ENCODE measurements at regions not wholly inside any gene's neighbourhood (a gene's known extent, or its start where the extent isn't known, plus 50 kb on each side); places are given as distances from the start of the nearest gene placed in this dataset.

GRCh38 chr1:232404981-232405731 lies 224.8 kb downstream of the SIPA1L2 start:
- no peak overlapping the region for H3K4me2 ChIP-seq
- H3K79me2 ChIP-seq (ENCODE audit: insufficient read depth, low read depth), result no peaks in the 10 kb centered on the region
- H3K27ac ChIP-seq, result no peak overlapping the region
- no peak overlapping the region for H2AFZ ChIP-seq (ENCODE audit: low read depth)
- TF ChIP-seq CTCF (conservative IDR thresholded peaks at IDR 0.05; ENCODE audit: low read depth, low read length), result no peak
- no peaks in the 10 kb centered on the region for H3K27me3 ChIP-seq (ENCODE audit: insufficient read depth, low read depth)
- no peak overlapping the region for H3K9ac ChIP-seq
- H4K20me1 ChIP-seq (ENCODE audit: insufficient read depth), result no peaks in the 10 kb centered on the region
- H3K36me3 ChIP-seq (ENCODE audit: insufficient read depth), result no peaks in the 10 kb centered on the region
- H3K4me1 ChIP-seq (ENCODE audit: low read depth, poor library complexity, severe bottlenecking), result no peaks in the 10 kb centered on the region
- H3K4me3 ChIP-seq (IDR thresholded peaks at IDR 0.05; ENCODE audit: insufficient read depth, low read depth, low read length), result no peak overlapping the region

- no peak for TF ChIP-seq CTCF (conservative IDR thresholded peaks at IDR 0.05; ENCODE audit: low read depth, low read length)
Measured at GRCh38 chr1:232404227-232404626, 225.7 kb downstream of the SIPA1L2 start.

GRCh38 chr1:232403017-232403714 lies 226.8 kb downstream of the SIPA1L2 start:
- H3K79me2 ChIP-seq (ENCODE audit: insufficient read depth, low read depth), result no peaks in the 10 kb centered on the region
- H3K4me1 ChIP-seq (ENCODE audit: low read depth, poor library complexity, severe bottlenecking), result no peaks in the 10 kb centered on the region
- no peak overlapping the region for H2AFZ ChIP-seq (ENCODE audit: low read depth)
- H3K4me3 ChIP-seq (IDR thresholded peaks at IDR 0.05; ENCODE audit: insufficient read depth, low read depth, low read length), result no peak overlapping the region
- no peak overlapping the region for H3K9ac ChIP-seq
- no peaks in the 10 kb centered on the region for H4K20me1 ChIP-seq (ENCODE audit: insufficient read depth)
- H3K4me2 ChIP-seq, result no peak overlapping the region
- no peak overlapping the region for H3K27ac ChIP-seq
- no peaks in the 10 kb centered on the region for H3K36me3 ChIP-seq (ENCODE audit: insufficient read depth)
- no peak for TF ChIP-seq CTCF (conservative IDR thresholded peaks at IDR 0.05; ENCODE audit: low read depth, low read length)
- no peaks in the 10 kb centered on the region for H3K27me3 ChIP-seq (ENCODE audit: insufficient read depth, low read depth)

More at GRCh38 chr1:232404227-232404626, 225.7 kb downstream of the SIPA1L2 start:
- H3K4me2 ChIP-seq, result no peak overlapping the region
- no peaks in the 10 kb centered on the region for H3K4me1 ChIP-seq (ENCODE audit: low read depth, poor library complexity, severe bottlenecking)
- H3K36me3 ChIP-seq (ENCODE audit: insufficient read depth), result no peaks in the 10 kb centered on the region
- H4K20me1 ChIP-seq (ENCODE audit: insufficient read depth), result no peaks in the 10 kb centered on the region
- no peak overlapping the region for H3K9ac ChIP-seq
- H3K79me2 ChIP-seq (ENCODE audit: insufficient read depth, low read depth), result no peaks in the 10 kb centered on the region
- no peaks in the 10 kb centered on the region for H3K27me3 ChIP-seq (ENCODE audit: insufficient read depth, low read depth)
- no peak overlapping the region for H3K27ac ChIP-seq
- no peak overlapping the region for H3K4me3 ChIP-seq (IDR thresholded peaks at IDR 0.05; ENCODE audit: insufficient read depth, low read depth, low read length)
- H2AFZ ChIP-seq (ENCODE audit: low read depth), result no peak overlapping the region

GRCh38 chr1:232398823-232399222 lies 231.1 kb downstream of the SIPA1L2 start:
- TF ChIP-seq CTCF (conservative IDR thresholded peaks at IDR 0.05; ENCODE audit: low read depth, low read length), result no peak
- no peaks in the 10 kb centered on the region for H4K20me1 ChIP-seq (ENCODE audit: insufficient read depth)
- no peak overlapping the region for H3K4me3 ChIP-seq (IDR thresholded peaks at IDR 0.05; ENCODE audit: insufficient read depth, low read depth, low read length)
- H3K79me2 ChIP-seq (ENCODE audit: insufficient read depth, low read depth), result no peaks in the 10 kb centered on the region
- no peaks in the 10 kb centered on the region for H3K36me3 ChIP-seq (ENCODE audit: insufficient read depth)
- no peak overlapping the region for H3K27ac ChIP-seq
- H3K9ac ChIP-seq, result no peak overlapping the region
- H2AFZ ChIP-seq (ENCODE audit: low read depth), result no peak overlapping the region
- no peaks in the 10 kb centered on the region for H3K27me3 ChIP-seq (ENCODE audit: insufficient read depth, low read depth)
- H3K4me2 ChIP-seq, result no peak overlapping the region
- H3K4me1 ChIP-seq (ENCODE audit: low read depth, poor library complexity, severe bottlenecking), result no peaks in the 10 kb centered on the region
